OCI-LY3 (cell line): ENCODE measurements at regions not wholly inside any gene's neighbourhood (a gene's known extent, or its start where the extent isn't known, plus 50 kb on each side); places are given as distances from the start of the nearest gene placed in this dataset.
"Not testable (repeated sequence)": the region's sequence is repeated elsewhere in the genome, so short reads cannot be mapped to it uniquely, and the experiment has no call there.

ENCODE experiments used
- H2AFZ ChIP-seq: fragments of 200-600, 300-600 bp; shearing (Covaris generic); 2 replicates; pipeline ENCODE4 v1.6.0; 2014; ENCODE audit warnings: antibody characterized with exemption, low read depth, low read length
- H3K27ac ChIP-seq: fragments of 200-600, 300-600 bp; sonication (generic); 2 replicates; pipeline ENCODE4 v1.5.1; 2014; ENCODE audit warnings: mild to moderate bottlenecking, low read length, moderate library complexity, mixed read lengths
- H3K27me3 ChIP-seq: fragments of 200-600, 300-600 bp; sonication (generic); 2 replicates; pipeline ENCODE4 v1.6.1; 2014; ENCODE audit warnings: low read depth, low read length, mixed read lengths
- H3K36me3 ChIP-seq: fragments of 200-600, 300-600 bp; sonication (generic); replicated peaks from 2 replicates; pipeline ENCODE3; 2014; ENCODE audit warnings: low read depth, low read length, mixed read lengths
- H3K4me1 ChIP-seq: fragments of 300-600, 200-600 bp; sonication (generic); 2 replicates; pipeline ENCODE4 v1.6.1; 2014; ENCODE audit warnings: low read length, mixed read lengths
- H3K4me2 ChIP-seq: fragments of 200-600, 300-600 bp; sonication (generic); 2 replicates; pipeline ENCODE4 v1.6.1; 2014; ENCODE audit warnings: low read length, mixed read lengths
- H3K4me3 ChIP-seq: fragments of 300-600, 200-600 bp; sonication (generic); 2 replicates; pipeline ENCODE4 v1.5.1; 2014; ENCODE audit warnings: antibody characterized with exemption, mild to moderate bottlenecking, low read length, moderate library complexity
- H3K79me2 ChIP-seq: fragments of 300-600, 200-600 bp; shearing (Covaris generic); 2 replicates; pipeline ENCODE4 v1.6.1; 2014; ENCODE audit warnings: mild to moderate bottlenecking, low read length, mixed read lengths
- H3K9ac ChIP-seq: fragments of 300-600, 200-600 bp; shearing (Covaris generic); 2 replicates; pipeline ENCODE4 v1.6.0; 2014; ENCODE audit warnings: mild to moderate bottlenecking, low read length, moderate library complexity
- H3K9me3 ChIP-seq: fragments of 200-600, 300-600 bp; shearing (Covaris generic); 2 replicates; pipeline ENCODE4 v1.6.1; 2014; ENCODE audit warnings: low read length, mixed read lengths; ENCODE audit not compliant: insufficient read depth
- H4K20me1 ChIP-seq: fragments of 200-600, 300-600 bp; sonication (generic); 2 replicates; pipeline ENCODE4 v1.6.1; 2016; ENCODE audit warnings: low read length, mixed read lengths; ENCODE audit not compliant: insufficient read depth
- CTCF ChIP-seq: fragments of 200-600, 300-600 bp; sonication (generic); IDR thresholded peaks from 2 replicates; pipeline ENCODE4 v1.5.1; 2014; ENCODE audit warnings: antibody characterized with exemption, low read length, low read depth
- EZH2phosphoT487 ChIP-seq: fragments of 200-600 bp; shearing (Covaris generic); IDR thresholded peaks from 2 replicates; pipeline ENCODE4 v1.6.1; 2018; ENCODE audit warnings: antibody characterized with exemption, mixed run types, low read depth

GRCh38 chr21:20207335-20207734 lies 790.9 kb upstream of the NCAM2 start:
- Histone ChIP-seq H3K27me3 (no peaks in the 10 kb centered on the region), H4K20me1 (no peaks in the 10 kb centered on the region), H3K4me2 (no peak overlapping the region), H2AFZ (no peak overlapping the region; the same call in 1 of the 2 replicates), H3K4me1 (no peaks in the 10 kb centered on the region), H3K9me3 (no peaks in the 10 kb centered on the region), H3K9ac (no peak overlapping the region), H3K4me3 (no peak overlapping the region), H3K36me3 (no peaks in the 10 kb centered on the region), H3K79me2 (no peaks in the 10 kb centered on the region), H3K27ac (no peak overlapping the region)
- no peak for TF ChIP-seq CTCF
- TF ChIP-seq EZH2phosphoT487: no peak

GRCh38 chr21:20215959-20216358 lies 782.2 kb upstream of the NCAM2 start:
- no peaks in the 10 kb centered on the region for H3K36me3 ChIP-seq
- H3K9ac ChIP-seq: no peak overlapping the region
- H3K27me3 ChIP-seq: no peaks in the 10 kb centered on the region
- no peak overlapping the region for H3K27ac ChIP-seq
- no peaks in the 10 kb centered on the region for H3K79me2 ChIP-seq
- no peak overlapping the region for H3K4me3 ChIP-seq
- H3K9me3 ChIP-seq: no peaks in the 10 kb centered on the region
- TF ChIP-seq EZH2phosphoT487: no peak
- TF ChIP-seq CTCF: no peak
- no peak overlapping the region for H2AFZ ChIP-seq
- H3K4me2 ChIP-seq: no peak overlapping the region
- no peaks in the 10 kb centered on the region for H3K4me1 ChIP-seq
- no peaks in the 10 kb centered on the region for H4K20me1 ChIP-seq

- Histone ChIP-seq H3K4me1 (no peaks in the 10 kb centered on the region), H3K36me3 (no peaks in the 10 kb centered on the region), H3K79me2 (no peaks in the 10 kb centered on the region), H3K27ac (no peak overlapping the region), H3K4me2 (no peak overlapping the region), H3K4me3 (no peak overlapping the region), H3K9me3 (no peaks in the 10 kb centered on the region), H3K9ac (no peak overlapping the region), H4K20me1 (no peaks in the 10 kb centered on the region), H2AFZ (no peak overlapping the region), H3K27me3 (no peaks in the 10 kb centered on the region)
- TF ChIP-seq CTCF: no peak
- TF ChIP-seq EZH2phosphoT487: no peak
Measured at GRCh38 chr21:20220586-20220985, 777.6 kb upstream of the NCAM2 start.

- not testable (repeated sequence) for H3K79me2 ChIP-seq, H2AFZ ChIP-seq
Measured at GRCh38 chr21:20221981-20222380, 776.2 kb upstream of the NCAM2 start.

GRCh38 chr21:20236649-20237048 lies 761.6 kb upstream of the NCAM2 start:
- not testable (repeated sequence) for H3K79me2 ChIP-seq, H3K9me3 ChIP-seq, H4K20me1 ChIP-seq, H3K36me3 ChIP-seq, H3K4me2 ChIP-seq, H3K4me1 ChIP-seq, H2AFZ ChIP-seq, H3K4me3 ChIP-seq, H3K27ac ChIP-seq, H3K9ac ChIP-seq, H3K27me3 ChIP-seq

More at GRCh38 chr21:20221981-20222380, 776.2 kb upstream of the NCAM2 start:
- not testable (repeated sequence) for H3K27ac ChIP-seq, H3K4me3 ChIP-seq, H3K4me2 ChIP-seq, H4K20me1 ChIP-seq, H3K4me1 ChIP-seq, H3K9me3 ChIP-seq, H3K27me3 ChIP-seq, H3K36me3 ChIP-seq, H3K9ac ChIP-seq
